Panc1 (cell line): ENCODE measurements at regions not wholly inside any gene's neighbourhood (a gene's known extent, or its start where the extent isn't known, plus 50 kb on each side); places are given as distances from the start of the nearest gene placed in this dataset.

Experiments
- ATAC-seq: fragments of 200-7000 bp; cut with Tn5 transposase; 2 replicates; pipeline ENCODE4 v1.9.1; 2020; ENCODE audit warnings: mild to moderate bottlenecking, moderate library complexity
- BruUV-seq: library from RNA; stranded (reverse); fragments of 400-500 nt; replicated peaks from 2 replicates; lab custom pipeline; 2021; lab: Mats Ljungman, UMichigan
- CTCF ChIA-PET: fragments of 300-600 bp; sonication (Branson Sonifier 250); formaldehyde crosslinking; loops from one replicate; lab custom pipeline; 2022; ENCODE audit warnings: antibody characterized with exemption; lab: Charles Lee
- POLR2A ChIA-PET: fragments of 300-600 bp; sonication (Branson Sonifier 250); formaldehyde crosslinking; loops from one replicate; lab custom pipeline; 2022; ENCODE audit warnings: antibody characterized with exemption; lab: Charles Lee
- DNase-seq: peaks from one replicate; pipeline ENCODE4 v3.0.0-alpha.2; 2010; ENCODE audit warnings: low read depth, low spot score
- H3K27ac ChIP-seq: 2 replicates; pipeline ENCODE4 v1.5.1; 2011; ENCODE audit warnings: mild to moderate bottlenecking, low read length, inconsistent platforms
- H3K27me3 ChIP-seq: fragments of 200-500 bp; sonication (Bioruptor generic); 2 replicates; pipeline ENCODE4 v1.6.0; 2014; ENCODE audit warnings: low read length, inconsistent platforms; ENCODE audit not compliant: control insufficient read depth, insufficient read depth
- H3K36me3 ChIP-seq: fragments of 200-500 bp; sonication (Bioruptor generic); 2 replicates; pipeline ENCODE4 v1.5.1; 2014; ENCODE audit warnings: inconsistent platforms, mild to moderate bottlenecking, low read length, moderate library complexity; ENCODE audit not compliant: control insufficient read depth, insufficient read depth
- H3K4me1 ChIP-seq: 2 replicates; pipeline ENCODE4 v1.5.1; 2011; ENCODE audit warnings: inconsistent platforms, mild to moderate bottlenecking, low read length, moderate library complexity; ENCODE audit not compliant: control insufficient read depth, insufficient read depth
- H3K4me3 ChIP-seq, 2 experiments: 2 replicates each; pipeline ENCODE4 v1.5.1; 2011 to 2012; ENCODE audit warnings: low read depth in 2 of 2, low read length in 2 of 2, mild to moderate bottlenecking in 2 of 2, inconsistent platforms in 1 of 2, moderate library complexity in 1 of 2
- H3K9me3 ChIP-seq: fragments of 200-500 bp; sonication (Bioruptor generic); 2 replicates; pipeline ENCODE4 v1.5.1; 2014; ENCODE audit warnings: low read depth, mild to moderate bottlenecking, inconsistent platforms, low read length, moderate library complexity; ENCODE audit not compliant: control insufficient read depth, insufficient read depth
- CTCF ChIP-seq: fragments of 450-650 bp; IDR thresholded peaks from 2 replicates; pipeline ENCODE4 v1.5.1; 2017; ENCODE audit warnings: mild to moderate bottlenecking
- POLR2AphosphoS5 ChIP-seq: IDR thresholded peaks from 2 replicates; pipeline ENCODE4 v1.6.1; 2012; ENCODE audit warnings: mild to moderate bottlenecking, low read depth, low read length, moderate library complexity
- REST ChIP-seq, 2 experiments: IDR thresholded peaks; 2 replicates each; pipeline ENCODE4 v1.6.1; 2011 to 2012; ENCODE audit warnings: low read depth in 2 of 2, control low read depth in 1 of 2, low read length in 1 of 2, mild to moderate bottlenecking in 1 of 2, moderate library complexity in 1 of 2; ENCODE audit not compliant: insufficient read depth in 1 of 2
- SIN3A ChIP-seq: IDR thresholded peaks from 2 replicates; pipeline ENCODE4 v1.6.1; 2012; ENCODE audit warnings: low read depth, mild to moderate bottlenecking, low read length, moderate library complexity, borderline replicate concordance; ENCODE audit not compliant: insufficient read depth
- TCF7L2 ChIP-seq: IDR thresholded peaks from 2 replicates; pipeline ENCODE4 v1.6.1; 2011; ENCODE audit warnings: mild to moderate bottlenecking, low read depth, low read length, inconsistent platforms
- in situ Hi-C: cut with HindIII; loops from 2 replicates; pipeline ENCODE4 v1.10.0; 2016; ENCODE audit warnings: low sequenced_read_pairs, low pct_unique_long_range_greater_than_20kb
- intact Hi-C: fragments of 100-400 bp; cut with micrococcal nuclease; formaldehyde crosslinking; loops from one replicate; pipeline ENCODE4 v1.10.0; 2022; ENCODE audit not compliant: unreplicated experiment

GRCh38 chr10:83538047-83538446 lies 601.3 kb upstream of the GHITM start:
- BruUV-seq, result no TSS peak
- no peaks in the 10 kb centered on the region for H3K27me3 ChIP-seq
- H3K4me1 ChIP-seq, result no peaks in the 10 kb centered on the region
- CTCF ChIA-PET, result no interaction called here
- no peaks in the 10 kb centered on the region for H3K36me3 ChIP-seq
- no peak overlapping the region for H3K27ac ChIP-seq
- intact Hi-C loops (no loop called here), in situ Hi-C loops (no loop called here)
- no peak for TF ChIP-seq TCF7L2
- TF ChIP-seq CTCF, result no peak
- no peak for TF ChIP-seq REST (IDR thresholded peaks at IDR 0.05; ENCODE audit: insufficient read depth in 1 of 2, low read depth in 2 of 2, low read length in 1 of 2)
- POLR2A ChIA-PET, result no interaction called here
- ATAC-seq (no peak), DNase-seq (no peak)
- no peak overlapping the region for H3K4me3 ChIP-seq
- H3K9me3 ChIP-seq, result no peaks in the 10 kb centered on the region

GRCh38 chr10:83539528-83540308 lies 599.6 kb upstream of the GHITM start:
- ATAC-seq, result no peak

More at GRCh38 chr10:83539528-83540308, 599.6 kb upstream of the GHITM start:
- Histone ChIP-seq H3K27ac (no peak overlapping the region), H3K36me3 (no peaks in the 10 kb centered on the region), H3K9me3 (no peaks in the 10 kb centered on the region), H3K4me3 (no peak overlapping the region), H3K4me1 (no peaks in the 10 kb centered on the region), H3K27me3 (no peaks in the 10 kb centered on the region)
- TF ChIP-seq SIN3A (no peak), CTCF (no peak), TCF7L2 (no peak), POLR2AphosphoS5 (no peak), REST (IDR thresholded peaks at IDR 0.05; ENCODE audit: insufficient read depth in 1 of 2, low read depth in 2 of 2, low read length in 1 of 2) (no peak)
- no peak for DNase-seq
- in situ Hi-C loops, result no loop called here
- intact Hi-C loops, result no loop called here
- POLR2A ChIA-PET, result no interaction called here
- CTCF ChIA-PET, result no interaction called here
- no TSS peak for BruUV-seq
